Caki2 (cell line): ENCODE measurements at regions not wholly inside any gene's neighbourhood (a gene's known extent, or its start where the extent isn't known, plus 50 kb on each side); places are given as distances from the start of the nearest gene placed in this dataset.
A peak's percentile ranks its signal among the peaks of the same experiment; 100 is the strongest.
"Not testable (repeated sequence)": the region's sequence is repeated elsewhere in the genome, so short reads cannot be mapped to it uniquely, and the experiment has no call there.

Experiments
- DNase-seq: peaks from one replicate; pipeline ENCODE4 v3.0.0-alpha.2; 2015; ENCODE audit warnings: low read depth
- in situ Hi-C: cut with HindIII; loops from 2 replicates; pipeline ENCODE4 v1.10.0; 2016; ENCODE audit warnings: low sequenced_read_pairs, low pct_unique_long_range_greater_than_20kb, mixed read lengths

GRCh38 chrX:65610481-65610880, 57.0 kb upstream of the MSN start:
- no peak for DNase-seq
- in situ Hi-C loops: no loop called here

GRCh38 chrX:65610040-65610439, 57.4 kb upstream of the MSN start:
- in situ Hi-C loops: no loop called here
- no peak for DNase-seq

DNA sequence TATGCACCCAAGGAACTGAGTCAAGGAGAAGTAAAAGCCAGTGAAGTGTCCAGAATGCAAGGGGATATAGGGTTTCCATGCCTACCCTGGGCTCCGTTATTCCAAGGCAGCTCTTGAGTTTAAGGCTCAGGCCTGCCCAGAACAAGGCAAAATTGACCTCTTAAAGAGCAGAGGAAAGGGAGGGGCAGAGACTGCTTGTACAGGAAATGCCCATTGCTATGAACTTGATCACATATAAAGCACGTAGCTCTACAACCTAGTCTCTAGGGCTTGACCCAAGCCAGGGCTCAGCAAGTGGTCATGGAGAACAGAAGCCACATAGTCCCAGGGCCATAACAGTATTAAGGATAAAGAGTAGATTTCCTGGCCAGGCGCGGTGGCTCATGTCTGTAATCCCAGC, 58.2 kb upstream of the MSN start:
- no peak for DNase-seq
- in situ Hi-C loops: no loop called here

GRCh38 chrX:65608026-65608425, 59.4 kb upstream of the MSN start:
- in situ Hi-C loops: no loop called here
- no peak for DNase-seq

DNA sequence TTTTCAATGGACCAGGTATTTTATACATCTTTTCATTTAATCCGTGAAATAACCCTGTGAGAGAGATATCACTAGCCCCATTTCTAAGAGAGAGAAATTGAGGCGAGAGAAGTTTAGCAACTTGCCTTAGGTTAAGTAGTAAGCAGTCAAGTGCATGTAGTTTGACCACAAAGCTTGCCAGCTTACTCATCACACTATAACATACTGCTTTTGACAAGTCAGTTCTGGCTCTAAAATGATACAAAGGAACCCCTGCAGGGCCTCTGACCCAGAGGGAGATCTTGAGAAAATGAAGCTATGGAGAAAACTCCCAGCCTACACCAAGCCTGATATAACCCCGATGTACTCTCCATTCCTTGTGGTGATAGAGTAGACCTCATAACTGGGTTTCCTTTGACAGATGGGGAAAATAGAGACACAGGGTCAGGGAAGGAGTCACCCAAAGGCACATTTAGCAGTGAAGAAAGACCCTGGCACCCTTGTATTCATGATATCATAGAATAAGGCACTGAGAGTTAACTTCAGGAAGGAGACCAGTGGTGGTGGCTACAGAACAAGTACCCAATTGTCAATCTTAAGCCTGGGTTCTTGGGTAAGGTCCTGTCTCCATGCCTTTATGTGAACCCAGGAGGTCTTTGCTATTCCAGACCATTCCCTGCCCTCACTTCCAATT, 60.2 kb upstream of the MSN start:
- in situ Hi-C loops: no loop called here
- no peak for DNase-seq

- in situ Hi-C loops: no loop called here
- no peak for DNase-seq
These were observed 65.3 kb upstream of the MSN start for GRCh38 chrX:65602221-65602560.

DNA sequence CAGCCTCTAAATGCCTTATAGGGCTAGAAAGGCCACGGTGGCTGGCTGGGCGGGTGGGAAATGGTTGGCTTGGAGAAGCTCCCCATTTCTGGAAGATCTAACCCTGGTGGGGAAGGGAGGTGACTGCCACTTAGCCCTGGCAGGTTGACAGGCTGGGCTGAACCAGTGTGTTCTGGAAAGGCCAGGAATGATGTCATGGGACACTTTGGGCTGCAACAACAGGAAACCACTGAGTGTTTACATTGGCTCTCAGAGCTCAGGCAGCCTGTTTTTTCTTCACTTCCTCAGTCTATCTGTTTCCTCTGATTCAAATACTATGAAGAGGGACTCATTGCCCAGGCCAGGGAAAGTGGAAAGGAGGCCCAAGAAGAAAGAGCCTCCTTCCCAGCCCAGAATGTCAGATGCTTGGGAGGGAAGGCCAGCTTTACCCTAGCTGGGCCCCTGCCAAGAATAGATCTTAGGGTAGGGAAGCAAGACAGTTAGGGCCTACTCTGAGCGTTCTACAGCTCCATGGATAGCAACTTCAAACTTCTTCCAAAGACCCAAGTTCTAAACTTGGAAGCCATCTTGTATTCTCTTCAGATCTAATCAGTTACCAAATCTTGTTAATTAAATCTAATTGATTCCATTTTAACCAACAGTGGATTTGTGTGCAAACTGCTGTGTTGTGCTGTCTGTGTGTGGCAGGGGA, 65.8 kb upstream of the MSN start:
- in situ Hi-C loops: no loop called here
- no peak for DNase-seq

DNA sequence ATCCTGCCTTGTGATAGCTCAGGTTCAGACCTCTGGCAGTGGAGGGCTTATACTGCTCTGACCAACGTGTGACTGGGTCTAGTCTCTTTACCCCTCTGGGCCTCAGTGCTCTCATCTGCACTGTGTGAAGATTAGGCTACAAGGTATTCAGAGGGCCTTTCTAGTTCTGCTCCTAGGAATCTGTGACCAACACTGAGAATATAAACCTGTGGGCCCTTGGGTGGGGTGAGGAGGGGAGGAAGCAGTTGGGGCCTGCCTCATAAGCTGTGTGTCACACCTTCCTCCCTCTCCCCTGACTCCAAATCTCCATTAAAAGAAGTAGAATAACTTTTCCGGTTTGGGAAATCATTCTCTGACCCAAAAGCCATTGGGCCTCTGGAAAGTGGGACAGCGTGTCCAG, 66.3 kb upstream of the MSN start:
- DNase-seq: no peak
- in situ Hi-C loops: no loop called here

DNA sequence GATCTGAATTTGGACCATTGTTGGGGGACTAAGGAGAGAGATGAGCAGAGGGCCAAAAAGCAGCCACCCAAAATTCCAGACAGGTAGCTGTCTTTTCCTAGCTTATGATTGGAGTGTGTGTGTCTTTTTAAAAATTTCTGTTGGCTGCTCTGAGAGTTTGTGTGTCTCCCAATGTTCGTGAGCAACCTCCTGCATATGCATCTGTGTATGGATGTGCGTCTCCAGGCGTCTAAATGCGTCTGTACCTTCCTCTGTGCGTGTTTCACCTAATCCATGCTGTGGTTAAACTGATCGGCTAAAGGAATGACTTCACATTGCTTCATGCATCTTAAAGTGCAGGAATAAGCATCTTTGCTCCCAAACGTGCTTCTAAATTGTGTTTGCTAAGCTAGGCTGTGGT, 65.5 kb upstream of the LAS1L start:
- no peak for DNase-seq
- in situ Hi-C loops: no loop called here

GRCh38 chrX:65598559-65599147, 64.1 kb upstream of the LAS1L start:
- DNase-seq: no peak
- in situ Hi-C loops: no loop called here

GRCh38 chrX:65596270-65597034, 61.9 kb upstream of the LAS1L start:
- in situ Hi-C loops: no loop called here
- DNase-seq: no peak

- DNase-seq: peak; percentile 76
- in situ Hi-C loops: no loop called here
These were observed 60.9 kb upstream of the LAS1L start for GRCh38 chrX:65595460-65595876.

- in situ Hi-C loops: no loop called here
- DNase-seq: no peak
These were observed 56.6 kb upstream of the LAS1L start for GRCh38 chrX:65591206-65591605.

DNA sequence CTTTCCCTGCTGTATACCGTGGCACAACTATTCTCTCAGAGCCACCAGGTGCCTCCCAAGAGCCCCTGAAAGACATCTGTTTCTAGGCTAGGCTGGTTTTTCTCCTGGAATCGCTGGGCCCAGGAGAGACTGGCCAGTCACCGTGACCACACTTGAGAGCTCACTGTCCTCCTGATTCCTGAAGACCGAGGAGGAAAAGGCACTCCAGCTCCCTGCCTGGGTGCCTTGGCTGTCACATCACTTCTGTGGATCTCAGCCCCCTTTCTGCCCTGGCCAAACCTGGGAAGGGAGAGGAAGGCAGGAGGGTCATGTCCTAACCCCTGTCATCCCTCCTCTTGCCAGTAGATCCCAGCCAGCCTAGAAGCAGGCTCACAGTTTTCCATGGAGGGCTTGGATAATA, 54.7 kb upstream of the LAS1L start:
- in situ Hi-C loops: no loop called here
- DNase-seq: no peak

GRCh38 chrX:65588795-65589194, 54.2 kb upstream of the LAS1L start:
- no peak for DNase-seq
- in situ Hi-C loops: no loop called here

GRCh38 chrX:65587616-65588526, 53.3 kb upstream of the LAS1L start:
- in situ Hi-C loops: no loop called here
- DNase-seq: no peak

GRCh38 chrX:65586491-65586890, 51.9 kb upstream of the LAS1L start:
- in situ Hi-C loops: no loop called here
- no peak for DNase-seq

DNA sequence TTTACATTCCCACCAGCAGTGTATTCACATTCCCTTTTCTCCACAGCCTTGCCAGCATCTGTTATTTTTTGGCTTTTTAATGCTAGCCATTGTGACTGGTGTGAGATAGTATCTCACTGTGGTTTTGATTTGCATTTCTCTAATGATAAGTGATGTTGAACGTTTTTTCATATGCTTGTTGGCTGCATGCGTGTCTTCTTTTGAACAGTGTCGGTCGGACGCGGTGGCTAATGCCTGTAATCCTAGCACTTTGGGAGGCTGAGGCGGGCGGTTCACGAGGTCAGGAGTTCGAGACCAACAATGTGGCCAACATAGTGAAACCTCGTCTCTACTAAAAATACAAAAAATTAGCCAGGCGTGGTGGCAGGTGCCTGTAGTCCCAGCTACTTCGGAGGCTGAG, 50.6 kb upstream of the LAS1L start:
- in situ Hi-C loops, DNase-seq: not testable (repeated sequence)
